ENCODE measurements at regions not wholly inside any gene's neighbourhood (a gene's known extent, or its start where the extent isn't known, plus 50 kb on each side); places are given as distances from the start of the nearest gene placed in this dataset.

Small RNAs in the stretch of these regions (small RNA-seq; reads per million reads assigned to genes)
- 4.2 to 12.3 reads per million in 2 experiments for gene RNA5SP426
